Astrocyte of the spinal cord (primary cell): ENCODE measurements at regions not wholly inside any gene's neighbourhood (a gene's known extent, or its start where the extent isn't known, plus 50 kb on each side); places are given as distances from the start of the nearest gene placed in this dataset.

Source experiments
- DNase-seq: peaks from one replicate; pipeline ENCODE4 v3.0.0; 2011; ENCODE audit warnings: low read depth, low spot score
- H3K4me3 ChIP-seq: 2 replicates; pipeline ENCODE4 v1.5.1; 2011; ENCODE audit warnings: low read depth, mild to moderate bottlenecking, low read length, moderate library complexity
- in situ Hi-C: cut with HindIII; loops from 2 replicates; pipeline ENCODE4 v1.10.0; 2017; ENCODE audit warnings: low sequenced_read_pairs
- TF ChIP-seq, protein P1 (sequence below): IDR thresholded peaks from 2 replicates; pipeline ENCODE4 v1.5.1; 2012; ENCODE audit warnings: low read depth, mild to moderate bottlenecking, low read length, inconsistent platforms

DNA sequence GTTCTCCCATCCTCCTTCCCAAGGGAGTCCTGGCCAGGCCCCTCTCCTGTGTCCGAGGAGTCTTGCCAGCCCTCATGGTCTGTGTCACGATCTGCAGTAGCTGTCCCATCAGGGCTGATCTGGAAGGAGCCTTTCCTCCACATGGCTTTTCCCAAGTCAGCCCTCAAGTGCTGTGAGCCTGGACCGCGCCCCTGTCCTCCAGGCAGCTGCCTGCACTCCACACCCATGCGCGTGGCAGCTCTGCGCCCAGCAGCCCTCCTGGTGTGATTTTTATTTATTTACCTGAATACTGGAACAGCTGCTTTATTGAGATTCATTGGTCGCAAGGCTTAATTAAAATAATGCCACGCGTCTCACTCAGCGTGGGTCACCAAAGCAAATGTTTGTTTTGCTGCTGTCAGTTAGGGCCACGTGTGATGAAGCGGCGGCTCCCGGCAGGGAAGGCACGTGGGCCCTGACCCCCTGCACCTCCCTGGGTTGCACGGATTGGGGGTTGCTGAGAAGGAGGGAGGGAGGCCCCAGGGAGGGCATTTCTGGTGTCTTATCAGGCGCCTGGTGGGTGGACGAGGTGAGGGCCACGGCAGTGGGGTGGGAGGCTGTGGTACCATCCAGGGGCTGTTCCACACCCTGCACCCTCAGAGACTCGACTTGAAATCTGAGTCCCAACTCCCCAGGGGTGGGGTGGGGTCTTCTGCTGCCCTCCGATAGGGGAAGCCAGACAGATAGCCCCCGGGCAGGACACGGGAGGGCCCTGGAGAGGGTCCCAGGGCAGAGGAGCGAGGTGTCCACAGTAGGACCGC is 206.3 kb upstream of the C14orf180 start:
- in situ Hi-C loops, result no loop called here
- H3K4me3 ChIP-seq, result no peak overlapping the region
- DNase-seq, result no peak
- TF ChIP-seq, protein P1, sequence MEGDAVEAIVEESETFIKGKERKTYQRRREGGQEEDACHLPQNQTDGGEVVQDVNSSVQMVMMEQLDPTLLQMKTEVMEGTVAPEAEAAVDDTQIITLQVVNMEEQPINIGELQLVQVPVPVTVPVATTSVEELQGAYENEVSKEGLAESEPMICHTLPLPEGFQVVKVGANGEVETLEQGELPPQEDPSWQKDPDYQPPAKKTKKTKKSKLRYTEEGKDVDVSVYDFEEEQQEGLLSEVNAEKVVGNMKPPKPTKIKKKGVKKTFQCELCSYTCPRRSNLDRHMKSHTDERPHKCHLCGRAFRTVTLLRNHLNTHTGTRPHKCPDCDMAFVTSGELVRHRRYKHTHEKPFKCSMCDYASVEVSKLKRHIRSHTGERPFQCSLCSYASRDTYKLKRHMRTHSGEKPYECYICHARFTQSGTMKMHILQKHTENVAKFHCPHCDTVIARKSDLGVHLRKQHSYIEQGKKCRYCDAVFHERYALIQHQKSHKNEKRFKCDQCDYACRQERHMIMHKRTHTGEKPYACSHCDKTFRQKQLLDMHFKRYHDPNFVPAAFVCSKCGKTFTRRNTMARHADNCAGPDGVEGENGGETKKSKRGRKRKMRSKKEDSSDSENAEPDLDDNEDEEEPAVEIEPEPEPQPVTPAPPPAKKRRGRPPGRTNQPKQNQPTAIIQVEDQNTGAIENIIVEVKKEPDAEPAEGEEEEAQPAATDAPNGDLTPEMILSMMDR, result no peak

DNA sequence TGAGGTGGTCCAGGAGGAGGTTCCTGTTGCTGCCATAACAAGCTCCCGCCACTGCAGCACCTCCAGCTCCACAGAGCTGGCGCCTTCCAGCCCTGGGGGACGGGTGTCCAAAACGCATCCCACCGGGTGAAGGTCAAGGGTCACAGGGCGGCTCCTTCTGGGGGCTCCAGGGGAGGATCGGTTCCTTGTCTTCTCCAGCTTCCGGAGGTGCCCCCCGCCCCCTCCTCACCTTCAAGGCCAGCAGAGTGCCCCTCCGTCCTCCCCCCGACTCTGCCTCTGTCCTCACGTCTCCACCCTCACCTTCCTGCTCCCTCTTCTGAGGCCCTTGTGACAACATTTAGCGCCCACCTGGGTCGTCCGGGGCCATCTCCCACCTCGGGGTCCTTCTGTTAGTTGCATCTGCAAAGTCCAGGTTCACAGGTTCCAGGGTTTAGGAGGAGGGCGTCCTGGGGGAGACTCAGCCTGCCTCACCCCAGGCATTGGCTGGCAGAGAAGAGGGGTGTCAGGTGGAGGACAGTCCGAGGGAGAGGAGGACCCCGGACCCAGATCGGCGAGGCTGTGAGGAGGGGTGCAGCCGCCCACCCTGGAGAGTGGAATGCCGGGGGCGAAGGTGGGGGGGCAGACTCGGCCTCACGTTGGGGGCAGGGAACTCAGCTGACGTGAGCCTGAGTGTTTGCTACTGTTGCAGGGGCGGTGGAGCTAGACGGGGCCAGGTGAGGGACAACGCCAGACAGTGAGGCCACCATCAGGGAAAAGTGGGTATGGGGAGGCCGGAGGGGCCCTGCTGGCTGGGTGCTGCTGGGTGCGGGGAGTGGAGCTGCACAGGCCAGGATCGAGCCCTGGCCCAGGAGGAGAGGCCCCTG is 205.5 kb upstream of the C14orf180 start:
- in situ Hi-C loops, result no loop called here
- no peak overlapping the region for H3K4me3 ChIP-seq
- TF ChIP-seq, protein P1, result no peak
- DNase-seq, result no peak

DNA sequence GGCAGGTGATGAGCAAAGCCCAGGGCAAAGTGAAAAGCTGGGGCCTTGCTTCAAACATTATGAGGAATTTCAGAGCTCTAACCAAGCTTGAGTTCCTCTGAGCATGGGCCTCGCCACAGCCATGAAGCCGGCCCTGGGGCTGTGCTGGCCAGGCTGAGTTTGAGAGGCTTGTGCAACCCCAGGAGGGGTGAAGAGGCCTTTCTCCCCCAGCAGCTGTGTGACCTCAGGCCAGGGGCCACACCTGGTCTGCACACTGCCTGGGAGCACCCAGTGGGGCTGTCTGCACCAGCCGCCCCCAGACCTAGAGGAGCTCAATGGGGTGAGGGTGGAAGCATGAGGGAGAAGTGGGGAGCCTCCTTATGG is 204.9 kb upstream of the C14orf180 start:
- in situ Hi-C loops, result no loop called here
- no peak overlapping the region for H3K4me3 ChIP-seq
- no peak for DNase-seq
- TF ChIP-seq, protein P1, result no peak

DNA sequence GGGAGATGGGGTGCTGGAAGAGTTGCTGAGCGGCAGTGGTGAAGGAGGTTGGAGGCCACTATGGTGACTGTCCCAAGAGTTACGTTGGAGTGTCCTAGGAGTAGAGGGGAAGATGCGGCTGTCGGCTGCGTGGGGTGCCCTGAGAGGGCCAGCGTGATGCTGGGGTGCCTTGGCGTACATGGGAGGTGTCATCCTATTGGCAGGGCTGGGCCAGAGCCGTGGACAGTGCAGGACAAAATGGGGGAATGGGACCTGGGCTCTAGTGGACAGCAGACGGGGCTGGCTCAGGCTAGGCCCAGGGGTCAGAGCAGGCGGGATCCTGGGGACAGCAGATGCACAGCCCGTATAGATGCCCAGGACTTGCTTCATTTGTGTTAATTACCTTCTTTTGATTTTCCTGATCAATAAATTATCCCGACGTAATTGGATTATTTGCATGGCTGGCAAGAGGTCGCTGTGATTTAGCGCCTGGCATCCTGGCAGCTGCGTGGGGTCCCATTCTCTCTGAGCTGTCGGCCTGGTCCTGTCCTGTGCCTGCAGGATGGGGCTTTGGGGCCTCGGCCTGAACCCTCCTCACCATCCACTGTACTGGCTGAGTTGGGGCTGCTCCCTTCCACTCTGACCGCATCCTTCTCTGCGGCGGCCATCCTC is 203.9 kb upstream of the C14orf180 start:
- no peak overlapping the region for H3K4me3 ChIP-seq
- no peak for DNase-seq
- in situ Hi-C loops, result no loop called here
- TF ChIP-seq, protein P1, result no peak

DNA sequence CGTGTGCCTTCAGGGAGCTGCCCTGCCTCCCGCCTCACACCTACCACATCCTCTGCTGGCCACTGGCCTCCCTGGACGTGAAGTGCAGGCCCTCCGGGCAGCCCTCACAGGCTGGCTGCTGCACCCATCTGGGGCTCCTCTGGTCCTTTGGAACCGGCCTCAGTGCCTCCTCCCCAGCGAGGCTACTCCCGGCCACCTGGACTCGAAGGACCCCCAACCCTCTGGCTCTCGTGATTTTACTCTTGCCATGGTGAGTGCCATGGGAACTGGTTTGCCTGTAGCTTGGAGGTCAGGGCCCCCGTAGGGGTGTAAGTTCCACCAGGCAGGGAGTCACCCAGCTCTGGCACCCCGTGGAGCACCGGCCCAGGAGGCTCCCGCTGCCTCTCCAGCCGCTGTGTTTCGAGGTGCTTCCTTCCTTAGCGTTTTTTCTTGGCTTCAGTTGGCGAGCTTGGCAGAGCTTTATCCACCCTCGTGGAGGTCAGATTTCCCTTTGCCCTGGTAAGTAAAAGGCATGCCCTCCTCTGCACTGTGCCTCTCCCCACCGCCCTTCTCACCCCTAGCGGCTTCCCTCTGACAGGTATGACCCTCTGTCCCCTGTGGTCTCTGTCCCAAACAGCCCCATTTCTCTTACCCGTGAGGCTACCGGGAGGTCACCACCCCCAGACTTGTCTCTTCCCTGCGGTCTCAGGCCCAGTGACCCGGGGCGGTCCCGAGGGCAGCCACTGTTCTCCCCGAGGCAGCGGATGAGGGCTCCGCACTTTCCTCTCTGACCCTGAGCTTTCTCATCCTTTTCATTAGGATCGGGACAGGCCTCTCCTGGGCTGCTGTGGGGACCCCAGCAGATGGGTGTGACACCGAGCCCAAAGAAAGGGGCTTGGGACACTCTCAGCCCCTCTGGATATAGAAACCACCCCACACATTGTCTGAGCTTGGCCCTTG is 203.1 kb upstream of the C14orf180 start:
- TF ChIP-seq, protein P1, result no peak
- in situ Hi-C loops, result no loop called here
- H3K4me3 ChIP-seq, result no peak overlapping the region
- DNase-seq, result no peak
